ENCODE measurements at regions not wholly inside any gene's neighbourhood (a gene's known extent, or its start where the extent isn't known, plus 50 kb on each side); places are given as distances from the start of the nearest gene placed in this dataset.
A peak's percentile ranks its signal among the peaks of the same experiment; 100 is the strongest.

GRCh38 chrX:46279214-46279924 lies 265.9 kb downstream of the ZNF674 start:
- Histone ChIP-seq H3K27ac (no peak overlapping the region), H2AFZ (replicated peaks) (peak overlapping the region; percentile 13), H3K9me3 (ENCODE audit: low read depth) (peaks cover 6% of the 10 kb centered on the region), H3F3A (ENCODE audit: low read depth) (no peaks in the 10 kb centered on the region), H3K9ac (no peak overlapping the region), H3K4me1 (no peaks in the 10 kb centered on the region), H3K4me2 (no peak overlapping the region), H3K79me2 (ENCODE audit: low read depth) (no peaks in the 10 kb centered on the region), H3K27me3 (no peaks in the 10 kb centered on the region), H3K36me3 (no peaks in the 10 kb centered on the region), H4K20me1 (ENCODE audit: low read depth) (no peaks in the 10 kb centered on the region), H3K4me3 (no peak overlapping the region)
- H3K36me3 Mint-ChIP-seq = no peaks in the 10 kb centered on the region
- DNase-seq (ENCODE audit: low spot score) = no peak
- no peaks in the 10 kb centered on the region for H3K27me3 Mint-ChIP-seq (ENCODE audit: insufficient read depth, low read depth)
- H3K9me3 Mint-ChIP-seq = peaks cover 4% of the 10 kb centered on the region
- peak overlapping the region; percentile 5 for H3K27ac Mint-ChIP-seq
- no peak overlapping the region for H3K4me3 Mint-ChIP-seq
- H3K4me1 Mint-ChIP-seq = peaks cover 4% of the 10 kb centered on the region
- TF ChIP-seq EZH2phosphoT487 (IDR thresholded peaks at IDR 0.05) = no peak
- TF ChIP-seq CTCF (IDR thresholded peaks at IDR 0.05) = no peak
- TF ChIP-seq EZH2 (IDR thresholded peaks at IDR 0.05) = no peak

GRCh38 chrX:46278572-46278971 lies 266.6 kb downstream of the ZNF674 start:
- Mint-ChIP-seq H3K9me3 (peaks cover 10% of the 10 kb centered on the region), H3K27me3 (ENCODE audit: insufficient read depth, low read depth) (no peaks in the 10 kb centered on the region), H3K4me1 (peaks cover 4% of the 10 kb centered on the region)

GRCh38 chrX:46268412-46268811 lies 276.8 kb downstream of the ZNF674 start:
- Histone ChIP-seq H2AFZ (replicated peaks) (no peak overlapping the region), H3K36me3 (no peaks in the 10 kb centered on the region), H4K20me1 (ENCODE audit: low read depth) (no peaks in the 10 kb centered on the region), H3K79me2 (ENCODE audit: low read depth) (no peaks in the 10 kb centered on the region), H3K27me3 (no peaks in the 10 kb centered on the region), H3K9me3 (ENCODE audit: low read depth) (peaks cover 8% of the 10 kb centered on the region), H3K4me3 (no peak overlapping the region), H3K4me1 (no peaks in the 10 kb centered on the region), H3K4me2 (no peak overlapping the region), H3K27ac (no peak overlapping the region), H3K9ac (no peak overlapping the region), H3F3A (ENCODE audit: low read depth) (no peaks in the 10 kb centered on the region)
- no peaks in the 10 kb centered on the region for H3K27me3 Mint-ChIP-seq (ENCODE audit: insufficient read depth, low read depth)
- DNase-seq (ENCODE audit: low spot score) = no peak
- peaks cover 7% of the 10 kb centered on the region for H3K9me3 Mint-ChIP-seq
- H3K4me3 Mint-ChIP-seq = no peak overlapping the region
- no peak overlapping the region for H3K27ac Mint-ChIP-seq
- H3K36me3 Mint-ChIP-seq = no peaks in the 10 kb centered on the region
- no peak for TF ChIP-seq CTCF (IDR thresholded peaks at IDR 0.05)
- no peak for TF ChIP-seq EZH2 (IDR thresholded peaks at IDR 0.05)
- no peak for TF ChIP-seq EZH2phosphoT487 (IDR thresholded peaks at IDR 0.05)
- no peaks in the 10 kb centered on the region for H3K4me1 Mint-ChIP-seq

More at GRCh38 chrX:46278572-46278971, 266.6 kb downstream of the ZNF674 start:
- H3K36me3 ChIP-seq = no peaks in the 10 kb centered on the region
- peaks cover 6% of the 10 kb centered on the region for H3K9me3 ChIP-seq (ENCODE audit: low read depth)
- no peak overlapping the region for H3K4me2 ChIP-seq
- no peak overlapping the region for H2AFZ ChIP-seq (replicated peaks)
- H3K27ac Mint-ChIP-seq = no peak overlapping the region
- no peaks in the 10 kb centered on the region for H3F3A ChIP-seq (ENCODE audit: low read depth)
- no peaks in the 10 kb centered on the region for H3K27me3 ChIP-seq
- H3K4me3 Mint-ChIP-seq = no peak overlapping the region
- no peak overlapping the region for H3K9ac ChIP-seq
- no peaks in the 10 kb centered on the region for H3K36me3 Mint-ChIP-seq
- DNase-seq (ENCODE audit: low spot score) = no peak
- H4K20me1 ChIP-seq (ENCODE audit: low read depth) = no peaks in the 10 kb centered on the region
- H3K27ac ChIP-seq = no peak overlapping the region
- H3K4me1 ChIP-seq = no peaks in the 10 kb centered on the region
- no peak for TF ChIP-seq CTCF (IDR thresholded peaks at IDR 0.05)
- no peak for TF ChIP-seq EZH2phosphoT487 (IDR thresholded peaks at IDR 0.05)
- no peaks in the 10 kb centered on the region for H3K79me2 ChIP-seq (ENCODE audit: low read depth)
- H3K4me3 ChIP-seq = no peak overlapping the region

All from neural progenitor cell (in vitro differentiated cells).